Epithelial cell of esophagus (primary cell): ENCODE measurements at regions not wholly inside any gene's neighbourhood (a gene's known extent, or its start where the extent isn't known, plus 50 kb on each side); places are given as distances from the start of the nearest gene placed in this dataset.
A peak's percentile ranks its signal among the peaks of the same experiment; 100 is the strongest.
"Not testable (repeated sequence)": the region's sequence is repeated elsewhere in the genome, so short reads cannot be mapped to it uniquely, and the experiment has no call there.

Experiments
- DNase-seq: peaks from one replicate; pipeline ENCODE4 v3.0.0; 2010; ENCODE audit warnings: low read depth
- H3K4me3 ChIP-seq: 2 replicates; pipeline ENCODE4 v1.5.1; 2011; ENCODE audit warnings: mild to moderate bottlenecking, low read length, control low read depth
- CTCF ChIP-seq: IDR thresholded peaks from 2 replicates; pipeline ENCODE4 v1.5.1; 2011; ENCODE audit warnings: low read depth, mild to moderate bottlenecking, low read length, control low read depth, inconsistent platforms; ENCODE audit not compliant: insufficient read depth; ENCODE audit errors: missing control alignments

GRCh38 chr5:82987188-82987587 is 90.0 kb downstream of the TMEM167A start:
- no peak overlapping the region for H3K4me3 ChIP-seq
- no peak for TF ChIP-seq CTCF
- DNase-seq, result peak; percentile 84

- no peak for DNase-seq
- H3K4me3 ChIP-seq, result no peak overlapping the region
- TF ChIP-seq CTCF, result no peak
Measured at GRCh38 chr5:82986404-82986803, 90.8 kb downstream of the TMEM167A start.

GRCh38 chr5:82985763-82986162 is 91.4 kb downstream of the TMEM167A start:
- no peak for TF ChIP-seq CTCF
- DNase-seq, result no peak
- no peak overlapping the region for H3K4me3 ChIP-seq

- TF ChIP-seq CTCF, result no peak
Measured at GRCh38 chr5:82984786-82985735, 92.1 kb downstream of the TMEM167A start.

GRCh38 chr5:82982846-82983245 is 94.3 kb downstream of the TMEM167A start:
- H3K4me3 ChIP-seq, result no peak overlapping the region
- TF ChIP-seq CTCF, result no peak
- no peak for DNase-seq

More at GRCh38 chr5:82984786-82985735, 92.1 kb downstream of the TMEM167A start:
- no peak for DNase-seq
- H3K4me3 ChIP-seq, result no peak overlapping the region

- not testable (repeated sequence) for H3K4me3 ChIP-seq, DNase-seq
Measured at GRCh38 chr5:82976887-82977286, 100.3 kb downstream of the TMEM167A start.

GRCh38 chr5:82975812-82976211 is 101.4 kb downstream of the TMEM167A start:
- TF ChIP-seq CTCF, result no peak
- DNase-seq, result peak; percentile 90
- no peak overlapping the region for H3K4me3 ChIP-seq
